ENCODE measurements at regions not wholly inside any gene's neighbourhood (a gene's known extent, or its start where the extent isn't known, plus 50 kb on each side); places are given as distances from the start of the nearest gene placed in this dataset.

DNA sequence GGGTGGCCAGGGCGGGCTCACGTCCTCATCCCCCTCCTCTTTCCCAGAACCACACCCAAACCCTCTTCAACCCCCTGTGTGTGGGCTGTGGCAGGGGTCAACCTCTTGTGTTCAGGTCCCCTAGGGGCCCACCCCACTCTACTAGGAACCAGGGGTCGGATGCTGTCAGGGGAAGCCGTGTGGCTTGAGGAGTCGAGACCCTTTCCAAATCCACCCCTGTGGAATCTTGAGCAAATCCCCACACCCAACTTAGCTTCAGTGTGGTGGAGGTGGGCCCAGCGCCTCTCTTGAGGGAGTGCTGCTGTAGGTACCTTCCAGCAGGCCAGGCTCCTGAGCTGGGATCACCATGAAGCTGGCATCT is 121.5 kb downstream of the MRM1 start:
- no peak for TF ChIP-seq CTCF (IDR thresholded peaks at IDR 0.05)
- TF ChIP-seq EZH2 (IDR thresholded peaks at IDR 0.05; ENCODE audit: borderline replicate concordance, insufficient read depth, low read depth, low read length, poor library complexity, severe bottlenecking), result no peak

Measured in B cell (primary cell).